ENCODE measurements at regions not wholly inside any gene's neighbourhood (a gene's known extent, or its start where the extent isn't known, plus 50 kb on each side); places are given as distances from the start of the nearest gene placed in this dataset.

DNA sequence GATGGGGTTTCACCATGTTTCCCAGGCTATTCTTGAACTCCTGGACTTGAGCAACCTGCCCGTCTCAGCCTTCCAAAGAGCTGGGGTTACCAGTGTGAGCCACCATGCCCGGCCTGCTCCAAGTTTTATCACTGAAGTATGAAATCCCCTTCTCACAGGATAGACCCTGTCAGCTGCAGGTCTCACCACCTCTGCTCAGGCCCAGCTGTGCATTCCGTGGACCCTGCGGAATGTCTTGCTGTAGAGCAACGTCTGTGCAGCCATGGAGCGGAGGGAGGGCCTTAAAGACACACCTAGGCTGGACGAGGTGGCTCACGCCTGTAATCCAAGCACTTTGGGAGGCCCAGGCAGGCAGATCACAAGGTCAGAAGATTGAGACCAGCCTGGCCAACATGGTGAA lies 625.4 kb downstream of the BRD1 start:
- TF ChIP-seq CTCF (IDR thresholded peaks at IDR 0.05) (no peak), EP300 (IDR thresholded peaks at IDR 0.05) (no peak), POLR2A (IDR thresholded peaks at IDR 0.05) (no peak)
